Mesendoderm (in vitro differentiated cells): ENCODE measurements at regions not wholly inside any gene's neighbourhood (a gene's known extent, or its start where the extent isn't known, plus 50 kb on each side); places are given as distances from the start of the nearest gene placed in this dataset.

Source experiments
- DNase-seq: peaks from one replicate; pipeline ENCODE4 v3.0.0; 2013
- H2AK5ac ChIP-seq: 2 replicates; pipeline ENCODE4 v1.6.1; 2013; ENCODE audit warnings: low read length, inconsistent platforms
- H2BK120ac ChIP-seq: 2 replicates; pipeline ENCODE4 v1.6.1; 2013; ENCODE audit warnings: low read depth, mild to moderate bottlenecking, low read length, moderate library complexity, mixed read lengths
- H2BK15ac ChIP-seq: replicated peaks from 2 replicates; pipeline ENCODE4 v1.6.1; 2013; ENCODE audit warnings: low read depth, mild to moderate bottlenecking, moderate library complexity
- H2BK5ac ChIP-seq: 2 replicates; pipeline ENCODE4 v1.6.1; 2013; ENCODE audit warnings: low read length, inconsistent platforms
- H3K18ac ChIP-seq: 2 replicates; pipeline ENCODE4 v1.6.1; 2013; ENCODE audit warnings: mild to moderate bottlenecking, low read length, mixed read lengths
- H3K23ac ChIP-seq: one replicate; pipeline ENCODE4 v1.6.1; 2013; ENCODE audit warnings: low read length
- H3K27ac ChIP-seq: 2 replicates; pipeline ENCODE4 v1.5.1; 2013; ENCODE audit warnings: low read depth, mild to moderate bottlenecking, inconsistent platforms, low read length, moderate library complexity
- H3K27me3 ChIP-seq: 2 replicates; pipeline ENCODE4 v1.6.1; 2013; ENCODE audit warnings: low read length, control low read depth, mild to moderate bottlenecking, inconsistent platforms; ENCODE audit not compliant: insufficient read depth, poor library complexity
- H3K36me3 ChIP-seq: 2 replicates; pipeline ENCODE4 v1.6.1; 2013; ENCODE audit warnings: low read length, inconsistent platforms; ENCODE audit not compliant: control insufficient read depth, insufficient read depth
- H3K4ac ChIP-seq: one replicate; pipeline ENCODE4 v1.6.1; 2013; ENCODE audit warnings: low read depth, mild to moderate bottlenecking, low read length, moderate library complexity
- H3K4me1 ChIP-seq: 2 replicates; pipeline ENCODE4 v1.6.1; 2013; ENCODE audit warnings: low read depth, low read length, inconsistent platforms; ENCODE audit not compliant: control insufficient read depth
- H3K4me2 ChIP-seq: 2 replicates; pipeline ENCODE4 v1.6.1; 2013; ENCODE audit warnings: low read length
- H3K4me3 ChIP-seq: 2 replicates; pipeline ENCODE4 v1.5.1; 2013; ENCODE audit warnings: mild to moderate bottlenecking, low read length
- H3K56ac ChIP-seq: one replicate; pipeline ENCODE4 v1.6.1; 2013; ENCODE audit warnings: low read length
- H3K79me1 ChIP-seq: 2 replicates; pipeline ENCODE4 v1.6.1; 2013; ENCODE audit warnings: low read length, inconsistent platforms
- H3K79me2 ChIP-seq: 2 replicates; pipeline ENCODE4 v1.6.1; 2013; ENCODE audit warnings: mild to moderate bottlenecking, low read length; ENCODE audit not compliant: control insufficient read depth, insufficient read depth
- H3K9ac ChIP-seq: 2 replicates; pipeline ENCODE4 v1.6.1; 2013; ENCODE audit warnings: low read length, inconsistent platforms
- H4K5ac ChIP-seq: one replicate; pipeline ENCODE4 v1.6.1; 2013; ENCODE audit warnings: low read length
- H4K8ac ChIP-seq: one replicate; pipeline ENCODE4 v1.6.1; 2013; ENCODE audit warnings: low read depth, mild to moderate bottlenecking, control low read depth, low read length, moderate library complexity
- WGBS: extraction: QIAGEN DNeasy Blood & Tissue Kit; methylation state at CpG from one replicate; pipeline ENCODE4 v1.1.7; 2013; ENCODE audit warnings: low lambda C conversion rate, missing lambda C conversion rate; ENCODE audit not compliant: insufficient coverage; ENCODE audit errors: extremely low coverage; 5-methylcytosine and 5-hydroxymethylcytosine counted together

DNA sequence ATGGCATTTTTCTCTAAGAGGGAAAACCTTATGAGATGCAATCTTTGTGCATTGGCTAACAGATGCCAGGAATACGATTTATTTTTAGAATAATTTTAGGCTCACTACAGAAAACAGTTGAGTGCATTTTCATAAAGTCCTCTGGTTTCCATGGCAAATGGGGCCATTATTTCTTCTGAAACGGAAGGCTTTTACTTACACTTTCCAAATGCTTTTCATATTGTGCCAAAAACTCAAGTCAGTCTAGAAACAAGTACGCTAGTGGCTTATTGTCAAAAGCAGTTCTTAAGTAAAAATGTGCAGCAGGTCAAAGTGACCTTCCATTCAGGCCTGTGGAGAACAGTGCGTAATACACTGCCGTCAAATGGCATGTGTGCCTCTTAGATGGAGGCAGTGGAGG is 628.7 kb downstream of the EFNB2 start:
- Histone ChIP-seq H2BK15ac (no peak overlapping the region), H3K56ac (no peak overlapping the region), H3K4me3 (no peak overlapping the region), H4K8ac (no peak overlapping the region), H3K4ac (no peak overlapping the region), H2BK120ac (no peak overlapping the region), H3K9ac (no peak overlapping the region), H4K5ac (no peak overlapping the region), H3K4me1 (no peaks in the 10 kb centered on the region), H3K4me2 (no peak overlapping the region), H3K79me1 (no peaks in the 10 kb centered on the region), H2AK5ac (no peak overlapping the region), H2BK5ac (no peak overlapping the region), H3K27ac (no peak overlapping the region), H3K36me3 (no peaks in the 10 kb centered on the region), H3K18ac (no peak overlapping the region), H3K79me2 (no peaks in the 10 kb centered on the region), H3K23ac (no peak overlapping the region), H3K27me3 (no peaks in the 10 kb centered on the region)
- WGBS: no CpG with 5 or more reads among the region's 5 CpGs
- DNase-seq: no peak

DNA sequence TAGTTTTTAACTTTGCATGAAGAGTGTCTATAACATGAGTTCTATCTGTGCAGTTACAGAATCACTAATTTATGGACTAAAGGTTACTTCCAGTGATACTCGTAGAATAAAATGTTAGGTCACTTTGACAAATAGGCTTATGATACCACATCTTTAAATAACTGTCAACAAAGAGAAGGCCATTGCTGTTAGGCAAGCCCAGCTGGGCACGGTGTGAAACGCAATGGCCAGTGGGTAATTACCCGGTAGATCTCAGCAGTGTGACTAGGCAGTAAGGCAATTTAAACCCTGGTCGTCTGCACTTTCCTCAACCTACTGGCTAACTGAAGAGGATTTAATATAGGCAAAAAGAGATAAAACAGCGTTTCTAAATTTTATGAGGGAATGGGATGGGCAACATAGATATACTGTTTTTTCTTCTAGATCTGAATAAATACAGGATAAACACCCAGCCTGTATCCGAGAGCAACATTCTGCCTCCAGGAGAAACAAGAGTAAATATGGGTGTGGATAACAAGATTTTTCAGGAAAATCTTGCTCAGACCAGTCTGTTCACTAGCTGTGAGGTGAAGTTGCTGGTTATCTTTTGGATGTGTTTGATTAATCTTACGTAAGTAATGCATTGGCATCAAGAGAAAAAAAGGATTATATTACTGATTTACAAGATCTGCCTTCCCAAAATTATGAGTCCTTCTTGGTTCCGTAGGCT is 631.3 kb downstream of the EFNB2 start:
- Histone ChIP-seq H3K56ac (no peak overlapping the region), H4K8ac (no peak overlapping the region), H4K5ac (no peak overlapping the region), H3K4me1 (no peaks in the 10 kb centered on the region), H3K27me3 (no peaks in the 10 kb centered on the region), H3K36me3 (no peaks in the 10 kb centered on the region), H3K4me2 (no peak overlapping the region), H3K79me1 (no peaks in the 10 kb centered on the region), H2BK120ac (no peak overlapping the region), H3K4me3 (no peak overlapping the region), H2AK5ac (no peak overlapping the region), H3K4ac (no peak overlapping the region), H3K27ac (no peak overlapping the region), H2BK5ac (no peak overlapping the region), H3K23ac (no peak overlapping the region), H3K9ac (no peak overlapping the region), H2BK15ac (no peak overlapping the region), H3K79me2 (no peaks in the 10 kb centered on the region), H3K18ac (no peak overlapping the region)
- DNase-seq: no peak
- no CpG with 5 or more reads among the region's 9 CpGs for WGBS

DNA sequence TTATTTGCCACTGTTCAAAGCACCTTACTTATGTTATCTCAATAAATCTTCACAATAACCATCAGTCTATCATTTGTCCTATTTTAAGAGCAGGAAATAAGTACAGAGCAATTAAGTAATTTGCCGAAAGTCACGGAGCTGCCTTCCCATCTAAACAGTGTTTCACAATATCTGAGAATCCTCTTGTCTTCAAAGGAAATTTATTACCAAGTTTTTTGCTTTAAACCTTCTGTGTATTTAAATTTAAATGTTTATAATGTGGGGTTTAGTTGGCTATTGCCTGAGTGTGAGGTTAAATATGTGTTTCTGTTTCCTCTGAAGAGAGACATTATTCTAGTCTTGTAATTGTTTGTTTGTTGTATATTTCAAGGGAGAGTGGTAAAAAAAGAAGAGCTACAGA is 633.1 kb downstream of the EFNB2 start:
- no peak for DNase-seq
- Histone ChIP-seq H2BK5ac (no peak overlapping the region), H3K56ac (no peak overlapping the region), H2BK15ac (no peak overlapping the region), H3K4me1 (no peaks in the 10 kb centered on the region), H4K5ac (no peak overlapping the region), H3K23ac (no peak overlapping the region), H4K8ac (no peak overlapping the region), H3K79me1 (no peaks in the 10 kb centered on the region), H2AK5ac (no peak overlapping the region), H3K79me2 (no peaks in the 10 kb centered on the region), H2BK120ac (no peak overlapping the region), H3K18ac (no peak overlapping the region), H3K27me3 (no peaks in the 10 kb centered on the region), H3K4ac (no peak overlapping the region), H3K4me2 (no peak overlapping the region), H3K27ac (no peak overlapping the region), H3K36me3 (no peaks in the 10 kb centered on the region), H3K9ac (no peak overlapping the region), H3K4me3 (no peak overlapping the region)
- no CpG with 5 or more reads among the region's 2 CpGs for WGBS

DNA sequence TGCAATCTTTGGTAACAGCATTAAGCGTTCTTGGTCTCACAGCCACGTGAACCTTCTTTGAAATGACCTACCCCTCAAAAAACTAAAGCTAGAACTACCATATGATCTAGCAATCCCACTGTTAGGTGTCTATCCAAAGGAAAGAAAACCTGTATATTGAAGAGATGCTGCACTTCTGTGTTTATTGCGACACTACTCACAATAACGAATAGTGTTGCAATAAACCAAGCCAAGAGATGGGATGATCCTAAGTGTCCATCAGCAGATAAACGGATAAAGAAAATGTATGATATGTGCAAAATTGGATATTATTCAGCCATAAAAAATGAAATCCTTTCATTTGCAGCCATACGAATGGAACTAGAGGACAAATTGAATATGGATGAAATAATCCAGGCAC is 637.9 kb downstream of the EFNB2 start:
- Histone ChIP-seq H3K36me3 (no peaks in the 10 kb centered on the region), H2AK5ac (no peak overlapping the region), H3K4ac (no peak overlapping the region), H3K4me2 (no peak overlapping the region), H3K4me3 (no peak overlapping the region), H4K5ac (no peak overlapping the region), H4K8ac (no peak overlapping the region), H3K27me3 (no peaks in the 10 kb centered on the region), H2BK5ac (no peak overlapping the region), H3K79me1 (no peaks in the 10 kb centered on the region), H3K23ac (no peak overlapping the region), H3K4me1 (no peaks in the 10 kb centered on the region), H3K9ac (no peak overlapping the region), H3K79me2 (no peaks in the 10 kb centered on the region), H2BK15ac (no peak overlapping the region), H3K56ac (no peak overlapping the region), H3K27ac (no peak overlapping the region), H2BK120ac (no peak overlapping the region), H3K18ac (no peak overlapping the region)
- no peak for DNase-seq
- WGBS: no CpG with 5 or more reads among the region's 6 CpGs

DNA sequence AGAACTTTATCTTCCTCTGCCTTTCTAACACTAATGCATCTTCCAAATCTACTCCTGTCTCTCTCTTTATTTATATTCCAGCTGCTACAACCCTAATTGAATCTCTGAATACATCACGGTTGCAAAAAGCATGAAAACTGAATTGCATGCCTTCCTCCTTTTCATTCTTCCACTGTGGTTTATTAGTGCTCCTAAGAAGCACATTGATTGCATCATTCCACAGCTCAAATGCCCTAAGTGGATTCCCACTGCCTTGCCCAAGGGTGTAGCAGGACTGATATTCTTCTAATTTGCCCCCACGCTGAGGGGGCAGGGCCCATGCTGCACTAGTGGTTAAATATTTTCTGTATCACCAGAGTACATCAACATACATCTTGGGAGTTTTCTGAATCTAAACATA is 640.8 kb downstream of the EFNB2 start:
- Histone ChIP-seq H3K79me2 (no peaks in the 10 kb centered on the region), H3K23ac (no peak overlapping the region), H3K4me2 (no peak overlapping the region), H2BK120ac (no peak overlapping the region), H3K18ac (no peak overlapping the region), H4K8ac (no peak overlapping the region), H3K79me1 (no peaks in the 10 kb centered on the region), H3K27ac (no peak overlapping the region), H3K27me3 (no peaks in the 10 kb centered on the region), H3K56ac (no peak overlapping the region), H4K5ac (no peak overlapping the region), H3K4me3 (no peak overlapping the region), H3K4me1 (no peaks in the 10 kb centered on the region), H3K4ac (no peak overlapping the region), H3K36me3 (no peaks in the 10 kb centered on the region), H3K9ac (no peak overlapping the region), H2BK5ac (no peak overlapping the region), H2AK5ac (no peak overlapping the region), H2BK15ac (no peak overlapping the region)
- no CpG with 5 or more reads among the region's 2 CpGs for WGBS
- DNase-seq: no peak

DNA sequence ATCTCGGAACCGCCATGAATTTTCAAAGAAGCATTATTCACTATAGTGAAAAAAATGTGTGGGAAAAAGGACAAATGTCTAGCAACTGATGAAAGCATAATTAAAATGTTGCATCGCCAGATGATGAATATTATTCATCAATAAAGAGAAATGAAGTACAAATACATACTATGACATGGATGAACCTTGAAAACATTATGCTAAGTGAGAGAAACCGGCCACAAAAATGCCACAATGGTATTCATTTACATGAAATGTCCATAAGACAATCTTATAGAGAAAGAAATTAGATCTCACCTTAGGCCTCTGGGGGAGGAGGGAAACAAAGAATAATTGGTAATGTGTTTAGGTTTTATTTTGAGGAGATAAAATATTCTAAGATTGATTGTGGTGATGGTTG is 645.0 kb downstream of the EFNB2 start:
- Histone ChIP-seq H3K79me2 (no peaks in the 10 kb centered on the region), H3K9ac (no peak overlapping the region), H3K27ac (no peak overlapping the region), H2BK5ac (no peak overlapping the region), H4K8ac (no peak overlapping the region), H3K4me1 (no peaks in the 10 kb centered on the region), H3K79me1 (no peaks in the 10 kb centered on the region), H3K4me2 (no peak overlapping the region), H2BK15ac (no peak overlapping the region), H2AK5ac (no peak overlapping the region), H3K23ac (no peak overlapping the region), H2BK120ac (no peak overlapping the region), H3K4me3 (no peak overlapping the region), H4K5ac (no peak overlapping the region), H3K27me3 (no peaks in the 10 kb centered on the region), H3K56ac (no peak overlapping the region), H3K4ac (no peak overlapping the region), H3K18ac (no peak overlapping the region), H3K36me3 (no peaks in the 10 kb centered on the region)
- DNase-seq: no peak
- WGBS: no CpG with 5 or more reads among the region's 4 CpGs
